Neuronal stem cell (in vitro differentiated cells): ENCODE measurements at regions not wholly inside any gene's neighbourhood (a gene's known extent, or its start where the extent isn't known, plus 50 kb on each side); places are given as distances from the start of the nearest gene placed in this dataset.
A peak's percentile ranks its signal among the peaks of the same experiment; 100 is the strongest.

Source experiments
- DNase-seq: peaks from one replicate; pipeline ENCODE4 v3.0.0-alpha.2; 2013; ENCODE audit warnings: low spot score
- H2AFZ ChIP-seq: one replicate; pipeline ENCODE4 v1.6.1; 2013; ENCODE audit warnings: mild to moderate bottlenecking, low read length, inconsistent platforms
- H2AK5ac ChIP-seq: 2 replicates; pipeline ENCODE4 v1.6.1; 2013; ENCODE audit warnings: low read depth, mild to moderate bottlenecking, inconsistent platforms, low read length, moderate library complexity, mixed read lengths
- H2BK120ac ChIP-seq: 2 replicates; pipeline ENCODE4 v1.6.1; 2013; ENCODE audit warnings: low read depth, mild to moderate bottlenecking, inconsistent platforms, low read length, moderate library complexity, mixed read lengths
- H2BK12ac ChIP-seq: one replicate; pipeline ENCODE4 v1.6.1; 2013; ENCODE audit warnings: low read length, inconsistent platforms
- H2BK15ac ChIP-seq: 2 replicates; pipeline ENCODE4 v1.6.1; 2013; ENCODE audit warnings: mild to moderate bottlenecking, low read length, inconsistent platforms, mixed read lengths
- H2BK5ac ChIP-seq: one replicate; pipeline ENCODE4 v1.6.1; 2013; ENCODE audit warnings: inconsistent platforms, mild to moderate bottlenecking, low read length, moderate library complexity
- H3K14ac ChIP-seq: one replicate; pipeline ENCODE4 v1.6.1; 2013; ENCODE audit warnings: low read length, inconsistent platforms
- H3K18ac ChIP-seq: 2 replicates; pipeline ENCODE4 v1.6.1; 2013; ENCODE audit warnings: low read length, inconsistent platforms
- H3K23ac ChIP-seq: 2 replicates; pipeline ENCODE4 v1.6.1; 2013; ENCODE audit warnings: low read depth, mild to moderate bottlenecking, mixed read lengths, low read length, inconsistent platforms; ENCODE audit not compliant: poor library complexity
- H3K27ac ChIP-seq: replicated peaks from 3 replicates; pipeline ENCODE4 v1.5.1; 2013; ENCODE audit warnings: low read length, inconsistent platforms
- H3K27me3 ChIP-seq, 3 experiments: 2 replicates each; pipeline ENCODE4 v1.6.1; 2013; ENCODE audit warnings: low read length in 3 of 3, mild to moderate bottlenecking in 2 of 3, inconsistent platforms in 1 of 3, low read depth in 1 of 3, mixed read lengths in 1 of 3, moderate library complexity in 1 of 3; ENCODE audit not compliant: control insufficient read depth in 3 of 3, insufficient read depth in 3 of 3
- H3K36me3 ChIP-seq, 2 donors: replicated peaks in 1 of 2; 2 replicates each; pipeline ENCODE4 v1.6.1; 2013; ENCODE audit warnings: low read length in 2 of 2; ENCODE audit not compliant: control insufficient read depth in 2 of 2, insufficient read depth in 2 of 2
- H3K4ac ChIP-seq: 2 replicates; pipeline ENCODE4 v1.6.1; 2013; ENCODE audit warnings: inconsistent platforms, mild to moderate bottlenecking, low read length, moderate library complexity
- H3K4me1 ChIP-seq, 2 donors: 1 replicate in 1 of 2; 2 replicates in 1 of 2; pipeline ENCODE4 v1.6.1; 2013; ENCODE audit warnings: low read length in 2 of 2, low read depth in 1 of 2; ENCODE audit not compliant: control insufficient read depth in 2 of 2, insufficient read depth in 1 of 2
- H3K4me2 ChIP-seq: one replicate; pipeline ENCODE4 v1.6.1; 2013; ENCODE audit warnings: mild to moderate bottlenecking, low read length, inconsistent platforms; ENCODE audit not compliant: insufficient read depth, poor library complexity, severe bottlenecking
- H3K4me3 ChIP-seq, 2 donors: 2 replicates each; pipeline ENCODE4 v1.5.1; 2013; ENCODE audit warnings: low read length in 2 of 2, mild to moderate bottlenecking in 2 of 2, inconsistent platforms in 1 of 2, moderate library complexity in 1 of 2
- H3K79me1 ChIP-seq: one replicate; pipeline ENCODE4 v1.6.1; 2013; ENCODE audit warnings: low read depth, mild to moderate bottlenecking, inconsistent platforms, low read length, moderate library complexity
- H3K9ac ChIP-seq: one replicate; pipeline ENCODE4 v1.6.1; 2013; ENCODE audit warnings: mild to moderate bottlenecking, low read depth, low read length, inconsistent platforms; ENCODE audit not compliant: poor library complexity
- H3K9me3 ChIP-seq, 2 donors: replicated peaks in 1 of 2; 2 replicates each; pipeline versions ENCODE3 to v1.6.1; 2013; ENCODE audit warnings: low read length in 2 of 2, mild to moderate bottlenecking in 2 of 2, inconsistent platforms in 1 of 2, low read depth in 1 of 2, mixed read lengths in 1 of 2, moderate library complexity in 1 of 2; ENCODE audit not compliant: control insufficient read depth in 2 of 2, insufficient read depth in 1 of 2
- H4K8ac ChIP-seq: one replicate; pipeline ENCODE4 v1.6.1; 2013; ENCODE audit warnings: low read depth, mild to moderate bottlenecking, inconsistent platforms, low read length, moderate library complexity
- H4K91ac ChIP-seq: one replicate; pipeline ENCODE4 v1.6.1; 2013; ENCODE audit warnings: low read length, low read depth, mild to moderate bottlenecking, inconsistent platforms; ENCODE audit not compliant: poor library complexity
- WGBS, 2 donors: extraction: QIAGEN DNeasy Blood & Tissue Kit; methylation state at CpG; one replicate each; pipeline ENCODE4 v1.1.7; 2013; ENCODE audit warnings: missing lambda C conversion rate in 2 of 2, mixed read lengths in 1 of 2; ENCODE audit not compliant: insufficient read length in 2 of 2, insufficient replicate concordance in 1 of 2; ENCODE audit errors: extremely low coverage in 2 of 2; 5-methylcytosine and 5-hydroxymethylcytosine counted together

GRCh38 chr4:81607950-81608349 is 136.2 kb upstream of the RASGEF1B start:
- Histone ChIP-seq H3K27me3 (peaks cover 0 to 6% (median 0%) of the 10 kb centered on the region in 3 experiments), H4K8ac (no peak overlapping the region)

DNA sequence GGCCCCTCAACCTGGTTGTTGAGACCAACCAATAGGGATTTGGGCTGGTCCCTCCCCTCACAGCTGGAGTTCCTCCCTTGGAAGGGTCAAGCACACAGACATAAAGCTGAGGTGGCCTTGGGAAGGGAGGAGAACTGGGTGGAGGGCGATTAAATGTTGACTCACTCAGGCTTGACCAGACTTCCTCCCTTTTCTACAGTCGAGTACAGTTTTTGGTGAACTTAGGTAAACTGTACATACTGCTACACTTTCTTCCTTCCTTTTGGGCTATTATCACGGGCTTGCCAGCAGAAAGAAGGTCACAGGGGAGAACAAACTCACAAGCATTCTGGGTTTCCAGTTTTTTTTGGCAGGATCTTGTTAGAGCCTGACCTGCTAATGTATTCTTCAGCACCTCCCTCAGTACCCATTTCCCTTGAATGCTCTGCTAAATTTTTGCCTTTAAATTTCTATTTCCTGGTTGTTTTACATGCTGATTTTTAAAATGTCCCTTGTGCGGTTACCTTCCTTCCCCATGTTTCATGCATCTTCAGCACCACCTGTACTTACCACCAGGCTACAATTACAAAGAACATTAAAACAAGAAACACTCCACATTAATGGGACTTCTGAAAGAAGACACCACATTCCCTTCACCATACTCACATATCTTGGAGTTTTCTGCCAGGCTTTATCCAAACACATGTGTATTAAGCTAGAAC is 135.2 kb upstream of the RASGEF1B start:
- DNase-seq, result no peak
- H2AFZ ChIP-seq, result no peak overlapping the region
- no peak overlapping the region for H2BK15ac ChIP-seq
- no peak overlapping the region for H2BK120ac ChIP-seq
- H4K91ac ChIP-seq, result no peak overlapping the region
- no CpG with 5 or more reads among the region's 4 CpGs for WGBS, 2 donors
- no peak overlapping the region for H3K23ac ChIP-seq
- H2BK12ac ChIP-seq, result no peak overlapping the region
- H3K18ac ChIP-seq, result no peak overlapping the region
- H3K14ac ChIP-seq, result no peak overlapping the region
- H3K9me3 ChIP-seq, result no peaks in the 10 kb centered on the region
- no peak overlapping the region for H3K4me3 ChIP-seq
- no peak overlapping the region for H3K27ac ChIP-seq
- no peaks in the 10 kb centered on the region for H3K36me3 ChIP-seq
- no peaks in the 10 kb centered on the region for H3K79me1 ChIP-seq
- no peak overlapping the region for H4K8ac ChIP-seq
- H2AK5ac ChIP-seq, result no peak overlapping the region
- no peak overlapping the region for H3K4me2 ChIP-seq
- no peak overlapping the region for H2BK5ac ChIP-seq
- H3K27me3 ChIP-seq, result peaks cover 0 to 16% (median 0%) of the 10 kb centered on the region in 3 experiments
- H3K4ac ChIP-seq, result no peak overlapping the region
- H3K4me1 ChIP-seq, result peaks cover 0 to 1% of the 10 kb centered on the region in 2 donors
- H3K9ac ChIP-seq, result no peak overlapping the region

More at GRCh38 chr4:81607950-81608349, 136.2 kb upstream of the RASGEF1B start:
- no peak for DNase-seq
- Histone ChIP-seq H3K79me1 (no peaks in the 10 kb centered on the region), H2BK5ac (no peak overlapping the region), H2BK12ac (no peak overlapping the region), H3K4ac (no peak overlapping the region), H3K9ac (no peak overlapping the region), H3K27ac (no peak overlapping the region), H3K14ac (no peak overlapping the region), H2AFZ (no peak overlapping the region), H2AK5ac (no peak overlapping the region), H3K4me1 (peaks cover 0 to 3% of the 10 kb centered on the region in 2 donors), H3K36me3 (no peaks in the 10 kb centered on the region), H4K91ac (no peak overlapping the region), H3K4me3 (no peak overlapping the region), H2BK120ac (no peak overlapping the region), H3K18ac (no peak overlapping the region), H3K23ac (no peak overlapping the region), H2BK15ac (no peak overlapping the region), H3K4me2 (no peak overlapping the region), H3K9me3 (no peaks in the 10 kb centered on the region)
- no CpG with 5 or more reads among the region's 3 CpGs for WGBS, 2 donors

GRCh38 chr4:81606166-81606565 is 134.5 kb upstream of the RASGEF1B start:
- no peak overlapping the region for H2BK120ac ChIP-seq
- H3K4ac ChIP-seq, result no peak overlapping the region
- H3K14ac ChIP-seq, result no peak overlapping the region
- no peak overlapping the region for H3K27ac ChIP-seq
- H2BK5ac ChIP-seq, result no peak overlapping the region
- no peak overlapping the region for H4K8ac ChIP-seq
- no peak overlapping the region for H3K18ac ChIP-seq
- no CpG with 5 or more reads among the region's 2 CpGs for WGBS, 2 donors
- H3K9me3 ChIP-seq, result no peaks in the 10 kb centered on the region
- H2AK5ac ChIP-seq, result no peak overlapping the region
- H3K23ac ChIP-seq, result no peak overlapping the region
- no peak overlapping the region for H3K4me2 ChIP-seq
- H3K36me3 ChIP-seq, result no peaks in the 10 kb centered on the region
- H2BK12ac ChIP-seq, result no peak overlapping the region
- no peak overlapping the region for H3K4me3 ChIP-seq
- DNase-seq, result no peak
- no peak overlapping the region for H4K91ac ChIP-seq
- no peak overlapping the region for H2BK15ac ChIP-seq
- no peak overlapping the region for H2AFZ ChIP-seq
- H3K9ac ChIP-seq, result no peak overlapping the region
- H3K79me1 ChIP-seq, result no peaks in the 10 kb centered on the region
- H3K4me1 ChIP-seq, result peaks cover 1 to 2% of the 10 kb centered on the region in 2 donors
- H3K27me3 ChIP-seq, result peaks cover 0 to 16% (median 0%) of the 10 kb centered on the region in 3 experiments

DNA sequence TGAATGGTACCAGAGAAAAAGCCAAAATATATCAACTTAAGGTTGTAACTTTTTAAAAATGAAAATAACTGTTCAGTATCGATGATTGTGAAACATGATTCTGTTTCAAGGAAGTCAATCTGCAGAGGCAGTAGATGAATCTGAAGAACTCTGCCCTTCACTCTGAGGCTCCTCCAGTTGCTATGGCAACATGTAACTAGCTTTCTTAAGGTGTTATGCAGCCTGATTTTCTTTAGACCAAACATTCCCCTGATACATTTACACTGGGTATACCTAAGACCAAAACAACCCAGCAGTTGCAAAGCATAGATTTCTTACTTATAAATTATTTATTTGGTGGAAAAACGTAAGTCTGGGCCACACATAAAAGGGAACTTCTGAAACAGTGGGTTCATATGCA is 133.6 kb upstream of the RASGEF1B start:
- H4K8ac ChIP-seq, result no peak overlapping the region
- peaks cover 7 to 8% of the 10 kb centered on the region in 2 donors for H3K4me1 ChIP-seq
- no peak overlapping the region for H3K27ac ChIP-seq
- no peak overlapping the region for H3K4ac ChIP-seq
- H3K23ac ChIP-seq, result no peak overlapping the region
- H2BK120ac ChIP-seq, result no peak overlapping the region
- H2BK12ac ChIP-seq, result no peak overlapping the region
- no CpG with 5 or more reads among the region's 2 CpGs for WGBS, 2 donors
- H3K79me1 ChIP-seq, result no peaks in the 10 kb centered on the region
- H3K18ac ChIP-seq, result no peak overlapping the region
- peaks cover 0 to 16% (median 0%) of the 10 kb centered on the region in 3 experiments for H3K27me3 ChIP-seq
- H3K4me3 ChIP-seq, result no peak overlapping the region
- H4K91ac ChIP-seq, result no peak overlapping the region
- no peak overlapping the region for H2BK5ac ChIP-seq
- no peak overlapping the region for H2AFZ ChIP-seq
- no peaks in the 10 kb centered on the region for H3K9me3 ChIP-seq
- no peaks in the 10 kb centered on the region for H3K36me3 ChIP-seq
- no peak overlapping the region for H2AK5ac ChIP-seq
- no peak overlapping the region for H2BK15ac ChIP-seq
- peak; percentile 6 for DNase-seq
- H3K9ac ChIP-seq, result no peak overlapping the region
- no peak overlapping the region for H3K4me2 ChIP-seq
- no peak overlapping the region for H3K14ac ChIP-seq
